GM19025 (cell line): ENCODE measurements at regions not wholly inside any gene's neighbourhood (a gene's known extent, or its start where the extent isn't known, plus 50 kb on each side); places are given as distances from the start of the nearest gene placed in this dataset.

Experiments
- ATAC-seq: cut with Tn5 transposase; IDR thresholded peaks from one replicate; pipeline ENCODE4 v1.9.1; 2021; ENCODE audit warnings: mild to moderate bottlenecking, low read depth, moderate library complexity; ENCODE audit not compliant: unreplicated experiment

GRCh38 chr11:112398798-112399478 is 138.3 kb upstream of the PLET1 start:
- no peak for ATAC-seq

- no peak for ATAC-seq
Observed at GRCh38 chr11:112400476-112401014, 139.9 kb upstream of the PLET1 start.

DNA sequence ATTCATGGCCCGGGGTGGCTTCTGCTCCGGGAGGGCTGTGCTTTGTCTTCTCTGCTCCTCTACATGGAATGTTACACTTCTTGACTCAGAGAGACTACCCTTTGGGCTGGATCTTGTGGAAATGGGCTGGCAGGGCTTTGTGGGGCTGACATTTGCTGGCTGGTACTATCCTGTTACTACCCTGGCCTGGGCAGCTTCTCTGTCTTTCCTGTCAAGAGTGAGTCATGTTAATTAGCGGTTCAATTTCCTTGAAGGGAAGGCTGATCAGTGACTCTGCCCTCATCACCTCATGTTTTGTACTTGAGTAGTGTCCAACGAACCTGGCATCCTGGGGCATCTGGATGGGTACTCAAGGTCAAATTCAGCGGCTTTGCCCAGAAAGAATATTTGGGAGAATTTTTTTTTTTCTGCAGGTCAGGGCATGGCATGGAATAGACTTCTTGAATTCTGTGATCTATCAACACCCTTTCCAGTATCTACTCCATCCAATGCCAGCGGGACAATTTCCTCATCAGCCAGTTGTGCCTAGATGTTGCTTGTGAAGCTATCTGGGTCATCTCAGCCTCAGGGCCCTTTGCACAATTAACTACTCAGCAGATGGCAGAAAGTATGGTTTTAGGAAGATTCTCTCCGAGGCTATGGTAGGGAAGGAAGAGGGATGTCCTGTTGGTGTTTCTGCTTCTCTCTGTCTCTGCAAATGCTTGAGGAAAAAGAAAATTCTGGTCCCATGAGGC is 140.5 kb upstream of the PLET1 start:
- ATAC-seq = no peak

DNA sequence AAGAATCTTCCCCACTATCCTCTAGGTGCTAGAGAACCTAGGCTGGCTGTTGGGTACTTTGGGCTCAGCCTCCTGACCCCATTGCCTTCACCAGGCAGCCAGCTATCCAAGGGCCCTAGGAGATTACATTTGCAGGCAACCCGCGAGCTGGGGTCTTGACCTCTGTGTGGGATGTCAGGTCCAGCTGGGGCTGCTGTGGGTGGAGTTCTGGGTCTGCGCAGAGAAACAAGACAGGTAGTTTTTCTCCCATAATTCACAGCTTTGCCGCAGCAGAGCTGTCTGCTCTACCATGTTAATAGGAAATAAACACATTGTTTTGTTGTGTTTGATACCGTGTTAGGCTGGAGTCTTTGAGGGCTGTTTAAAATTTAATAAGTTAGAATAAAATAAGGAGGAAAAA is 142.8 kb upstream of the PLET1 start:
- no peak for ATAC-seq

DNA sequence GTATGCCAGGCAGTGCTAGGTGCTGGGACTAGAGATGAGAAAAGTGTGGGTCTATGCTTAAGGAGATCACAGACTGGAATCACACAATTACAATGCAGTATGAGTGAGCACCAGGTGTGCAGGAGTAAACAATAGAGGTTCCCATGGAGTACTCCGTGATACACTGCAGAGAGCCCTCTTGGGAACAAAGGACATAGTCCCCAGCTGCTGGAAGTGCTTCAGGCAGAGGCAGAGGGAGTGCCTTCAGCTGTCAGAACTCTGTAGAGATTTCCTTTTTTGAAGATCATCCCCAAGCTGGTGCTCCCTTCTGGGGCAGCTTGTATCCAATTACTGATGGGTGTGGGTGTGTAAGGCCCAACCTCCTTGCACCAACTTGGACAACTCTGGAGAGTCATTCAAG is 143.5 kb upstream of the PLET1 start:
- ATAC-seq = no peak

DNA sequence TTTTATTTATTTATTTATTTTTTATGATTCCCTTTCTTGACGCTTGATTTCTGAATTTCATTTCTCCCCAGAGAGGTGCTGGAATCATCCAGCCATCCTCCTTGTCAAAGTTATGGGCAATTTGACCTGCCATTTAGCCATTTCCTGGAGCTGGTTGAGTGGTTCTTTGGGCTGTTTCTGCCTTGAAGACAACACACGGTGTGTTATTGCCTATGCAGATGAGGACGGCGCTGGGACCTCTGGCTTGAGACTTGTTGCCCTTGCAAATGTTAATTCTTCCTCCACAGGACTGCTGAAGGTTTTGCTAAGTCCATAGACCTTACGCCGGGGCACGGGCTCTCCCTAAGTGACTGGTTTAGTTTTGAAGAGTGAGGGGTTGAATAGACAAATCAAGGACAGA is 147.9 kb upstream of the PLET1 start:
- ATAC-seq = no peak

DNA sequence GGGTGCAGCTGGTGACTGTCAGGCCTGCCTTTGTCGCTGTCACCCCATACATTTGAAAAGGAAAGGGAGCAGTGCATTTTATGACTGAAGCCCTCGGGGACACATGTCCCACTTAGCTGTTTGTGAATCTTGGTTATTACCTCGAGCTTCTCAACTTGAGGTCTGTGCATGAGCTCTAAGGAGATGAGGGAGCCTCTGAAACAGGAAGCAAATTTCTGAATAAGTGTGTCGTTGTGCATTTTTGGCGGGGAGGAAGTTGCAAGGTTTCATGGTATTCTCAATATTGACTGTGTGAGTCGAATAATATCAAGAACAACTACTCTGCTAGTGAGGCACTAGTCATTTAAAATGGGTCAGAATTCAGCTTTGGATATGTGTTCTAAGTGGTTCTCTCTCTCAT is 149.7 kb upstream of the PLET1 start:
- ATAC-seq = no peak

DNA sequence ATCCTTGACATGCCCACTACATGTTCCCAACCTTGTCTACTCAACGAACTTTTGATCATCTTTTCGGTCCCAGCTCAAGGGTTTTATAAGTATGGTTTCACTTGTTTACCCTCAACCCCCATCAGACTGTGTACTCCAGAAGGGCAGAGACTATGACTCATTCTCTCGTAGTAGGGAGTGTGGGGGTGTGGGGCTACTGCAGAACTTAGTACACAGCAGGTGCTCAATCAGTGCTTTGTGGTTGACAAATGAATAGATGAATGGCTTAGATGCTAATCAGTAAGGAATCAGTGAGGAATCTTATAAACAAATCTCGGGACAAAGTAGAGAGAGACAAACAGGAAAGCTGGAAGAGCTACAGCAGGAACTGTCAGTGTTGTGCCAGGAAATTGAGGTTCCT is 151.7 kb upstream of the PLET1 start:
- no peak for ATAC-seq

GRCh38 chr11:112417339-112417738 is 156.7 kb upstream of the PLET1 start:
- ATAC-seq = no peak

GRCh38 chr11:112418438-112418837 is 157.8 kb upstream of the PLET1 start:
- ATAC-seq = no peak

DNA sequence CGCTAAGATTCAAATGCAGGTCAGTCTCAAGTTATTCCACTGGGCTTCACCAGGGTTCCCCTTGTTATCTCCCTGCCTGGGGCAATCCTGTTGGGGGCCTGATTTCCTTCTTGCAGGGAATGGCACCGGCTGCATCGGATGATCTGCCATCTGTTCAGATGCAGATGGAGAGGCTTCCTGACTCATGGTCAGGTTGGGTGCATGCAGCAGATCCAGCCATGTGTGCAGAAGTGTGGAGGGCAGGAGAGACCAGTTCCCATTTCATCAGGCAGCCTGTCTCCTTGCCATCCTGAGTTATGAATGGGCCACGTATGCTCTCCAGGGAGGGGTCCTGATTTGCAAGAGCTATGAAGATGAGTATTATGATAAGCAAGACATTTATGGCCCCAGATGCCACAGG is 161.2 kb upstream of the PLET1 start:
- no peak for ATAC-seq

DNA sequence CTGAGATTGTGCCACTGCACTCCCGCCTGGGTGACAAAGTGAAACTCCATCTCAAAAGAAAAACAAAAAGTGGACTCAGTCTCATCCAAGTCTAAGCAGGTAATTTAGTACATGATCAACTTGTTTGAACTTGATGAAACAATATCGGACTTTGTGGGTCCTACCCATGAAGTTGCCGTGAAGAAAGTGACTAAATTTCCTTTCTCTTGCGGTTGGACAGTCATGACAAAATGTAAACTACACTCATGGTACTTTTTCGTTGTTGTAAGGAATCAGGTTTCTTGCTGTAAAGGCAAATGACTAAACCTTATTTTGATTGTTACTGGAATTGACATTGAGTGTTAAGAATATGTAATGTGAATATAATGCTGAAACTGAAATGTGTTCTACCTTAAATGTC is 164.5 kb upstream of the PLET1 start:
- no peak for ATAC-seq

- ATAC-seq = no peak
Observed at GRCh38 chr11:112437096-112437495, 176.4 kb upstream of the PLET1 start.

GRCh38 chr11:112439614-112440013 is 179.0 kb upstream of the PLET1 start:
- ATAC-seq = no peak

DNA sequence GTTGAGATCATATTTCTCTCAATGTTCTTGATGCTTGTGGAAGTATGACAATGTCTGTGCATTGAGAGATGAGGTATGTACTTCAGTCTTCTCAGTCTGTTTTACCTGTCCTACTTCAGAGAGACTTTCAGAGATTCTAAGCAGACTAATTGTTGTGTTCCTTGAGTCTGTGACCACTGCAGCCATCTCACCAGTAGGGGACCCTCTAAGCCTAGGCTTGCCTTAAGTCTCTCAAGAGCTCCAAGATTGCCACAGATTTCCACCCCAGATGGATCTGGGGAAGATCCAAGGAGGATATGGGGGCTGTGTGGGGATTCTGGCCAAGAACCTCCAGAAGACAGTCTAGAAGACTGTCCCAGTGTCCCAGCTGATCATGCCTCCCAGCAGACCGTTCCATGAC is 179.9 kb upstream of the PLET1 start:
- ATAC-seq = no peak

DNA sequence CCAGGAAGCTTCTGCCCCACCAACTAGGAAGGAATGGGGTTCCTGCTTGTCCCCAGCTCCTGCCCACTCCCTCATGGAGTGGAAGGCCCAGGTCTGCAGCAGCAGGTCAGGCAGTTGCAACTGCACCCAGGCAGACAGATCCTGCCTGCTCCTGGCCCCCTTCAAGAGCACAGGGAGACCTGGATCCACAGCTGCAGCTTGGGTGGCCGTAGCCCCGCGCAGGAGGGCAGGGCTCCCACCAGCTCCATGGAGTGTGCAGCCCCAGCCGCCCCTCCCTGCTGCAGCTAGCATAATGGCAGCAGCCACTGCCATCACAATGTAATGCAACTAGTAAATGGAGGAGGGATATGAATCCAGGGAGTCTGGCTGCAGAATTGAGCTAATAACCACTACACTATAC is 187.5 kb upstream of the PLET1 start:
- no peak for ATAC-seq

DNA sequence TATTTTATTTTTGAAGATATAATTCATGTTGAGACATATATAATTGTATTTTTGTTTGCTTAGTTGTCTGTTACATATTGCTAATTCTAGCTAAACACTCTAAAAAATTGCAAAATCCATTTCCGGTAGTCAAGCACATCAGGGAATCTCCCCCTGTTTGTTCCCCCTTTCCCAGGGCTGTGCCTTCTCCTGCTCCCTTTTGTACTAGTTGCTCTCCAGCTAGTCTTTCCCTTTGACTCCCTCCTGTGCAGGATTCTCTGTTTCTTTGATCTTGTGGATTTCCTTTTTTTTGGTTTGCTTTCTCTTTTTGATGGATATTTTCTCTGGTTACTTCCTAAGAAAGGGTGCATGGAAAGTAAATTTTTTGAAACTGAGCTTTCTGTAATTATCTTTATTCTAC is 188.1 kb upstream of the PLET1 start:
- no peak for ATAC-seq

DNA sequence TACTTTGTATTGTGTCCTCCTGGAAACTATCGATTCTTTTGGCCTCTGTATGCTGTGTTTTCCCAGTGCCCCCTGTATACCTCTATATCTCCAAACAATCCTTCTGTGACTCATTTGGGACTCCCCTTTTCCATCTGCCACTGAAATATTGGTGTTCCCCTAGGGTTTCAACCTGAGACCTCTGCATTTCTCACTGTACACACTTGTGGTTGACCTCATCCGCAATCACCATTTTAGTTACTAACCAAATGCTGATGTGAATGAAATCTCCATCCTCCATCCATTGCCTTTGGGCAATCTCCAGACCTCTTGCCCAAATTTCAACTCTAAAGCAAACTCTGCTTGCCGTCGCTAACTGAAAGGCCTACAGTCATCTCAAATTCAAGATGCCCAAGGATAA is 190.6 kb upstream of the PLET1 start:
- no peak for ATAC-seq

DNA sequence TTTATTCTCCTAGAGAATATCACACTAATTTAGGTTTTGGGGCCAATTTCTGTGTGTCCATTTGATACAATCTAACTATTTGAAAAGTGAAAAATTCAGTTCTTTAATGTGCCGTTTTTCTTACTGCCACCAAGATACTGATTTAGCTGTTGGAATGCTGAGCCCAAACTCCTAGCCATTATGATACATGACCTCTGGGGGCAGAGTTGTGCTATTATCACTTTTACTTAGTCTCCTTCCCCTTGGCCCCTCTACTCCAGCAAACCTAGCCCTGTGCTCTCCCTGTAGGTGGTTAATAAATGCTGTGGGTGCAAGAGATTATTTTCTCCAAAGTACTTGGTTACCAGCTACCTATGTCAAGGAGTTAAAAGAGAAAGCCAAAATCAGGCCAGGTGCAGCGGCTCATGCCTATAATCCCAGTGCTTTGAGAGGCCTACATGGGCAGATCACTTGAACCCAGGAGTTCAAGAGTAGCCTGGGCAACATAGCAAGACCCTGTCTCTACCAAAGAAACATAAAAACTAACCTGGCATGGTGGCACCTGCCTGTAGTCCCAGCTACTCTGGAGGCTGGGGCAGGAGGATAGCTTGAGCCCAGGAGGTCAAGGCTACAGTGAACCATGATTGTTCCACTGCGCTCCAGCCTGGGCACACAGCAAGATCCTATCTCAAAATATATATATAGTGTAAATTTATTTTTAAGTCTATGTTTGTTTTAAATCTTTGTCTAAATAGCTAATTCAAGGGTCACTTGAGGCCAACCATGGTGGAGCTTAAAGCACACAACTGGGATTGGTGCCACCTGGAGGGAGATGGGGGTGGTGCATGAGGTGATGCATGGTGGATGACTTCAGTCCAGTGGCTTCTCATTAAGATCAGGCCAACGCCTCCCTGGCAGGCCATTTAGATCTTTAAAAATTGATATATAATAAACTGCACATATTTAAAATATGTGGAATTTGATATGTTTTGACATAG is 193.2 kb upstream of the PLET1 start:
- ATAC-seq = no peak

- ATAC-seq = no peak
Observed at GRCh38 chr11:112454841-112455240, 194.2 kb upstream of the PLET1 start.

- ATAC-seq = no peak
Observed at GRCh38 chr11:112455791-112456190, 195.1 kb upstream of the PLET1 start.
